DND-41 (cell line): ENCODE measurements at regions not wholly inside any gene's neighbourhood (a gene's known extent, or its start where the extent isn't known, plus 50 kb on each side); places are given as distances from the start of the nearest gene placed in this dataset.

ENCODE experiments used
- CTCF ChIP-seq: IDR thresholded peaks from 2 replicates; pipeline ENCODE4 v1.5.1; 2012; ENCODE audit warnings: borderline replicate concordance, low read length, moderate library complexity, mild to moderate bottlenecking; ENCODE audit not compliant: poor library complexity, severe bottlenecking; ENCODE audit errors: extremely low read depth
- EZH2 ChIP-seq: IDR thresholded peaks from 3 replicates; pipeline ENCODE4 v1.6.1; 2012; ENCODE audit warnings: borderline replicate concordance, low read depth, mild to moderate bottlenecking, moderate library complexity, low read length, inconsistent platforms; ENCODE audit not compliant: severe bottlenecking

DNA sequence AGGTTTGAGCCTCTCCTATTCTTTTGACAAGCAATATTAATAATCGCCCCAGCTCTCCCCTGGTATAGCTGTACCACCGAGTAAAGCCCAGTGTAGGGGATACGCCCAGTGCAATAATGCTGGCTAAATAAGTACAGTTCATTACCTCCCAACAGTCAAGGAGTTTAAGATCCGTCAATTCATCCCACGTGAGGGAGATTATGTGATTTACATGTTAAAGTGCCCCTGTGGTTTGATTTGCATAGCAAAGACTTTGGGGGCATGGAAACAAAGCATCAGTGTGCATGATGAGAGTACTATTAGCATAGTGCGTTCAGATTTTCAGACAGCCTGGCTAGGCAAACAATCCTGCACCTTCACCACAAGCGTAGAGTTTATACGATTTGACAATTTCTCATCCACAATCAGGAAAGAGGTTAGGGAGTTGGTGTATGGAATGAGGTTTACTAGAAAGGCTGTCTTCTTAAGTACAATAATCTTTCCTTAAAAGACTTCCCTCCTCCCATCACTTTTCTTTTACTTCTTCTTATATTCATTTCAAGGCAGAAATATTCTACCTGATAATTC is 754.0 kb downstream of the DIAPH3 start:
- TF ChIP-seq CTCF = no peak
- no peak for TF ChIP-seq EZH2
